ENCODE measurements at regions not wholly inside any gene's neighbourhood (a gene's known extent, or its start where the extent isn't known, plus 50 kb on each side); places are given as distances from the start of the nearest gene placed in this dataset.

GRCh38 chr6:47890326-47890875 lies 108.6 kb downstream of the OPN5 start:
- intact Hi-C loops (cut with micrococcal nuclease), result no loop called here
- in situ Hi-C loops (cut with MboI), result no loop called here
- FAIRE-seq, result no peak
- no peak for ATAC-seq
- no peaks in the 10 kb centered on the region for H3K9me1 ChIP-seq (ENCODE audit: control insufficient read depth, insufficient read depth, low read length)
- no peaks in the 10 kb centered on the region for H3K79me2 ChIP-seq (ENCODE audit: control insufficient read depth, insufficient read depth, low read length)
- no peak overlapping the region for H3K9ac ChIP-seq (ENCODE audit: insufficient read depth in 1 of 2, low read depth in 2 of 2, low read length in 2 of 2)
- TF ChIP-seq ZNF217 (CRISPR knock-in tag; IDR thresholded peaks at IDR 0.05) (no peak), ILF3 (IDR thresholded peaks at IDR 0.05; ENCODE audit: borderline replicate concordance) (no peak), PHF8 (IDR thresholded peaks at IDR 0.05; ENCODE audit: borderline replicate concordance, low read length) (no peak), TFAM (CRISPR knock-in tag; conservative IDR thresholded peaks at IDR 0.05) (no peak), MTA1 (IDR thresholded peaks at IDR 0.05; ENCODE audit: borderline replicate concordance) (no peak), RFX1 (IDR thresholded peaks at IDR 0.05) (no peak), MECOM (CRISPR knock-in tag; IDR thresholded peaks at IDR 0.05) (no peak), ZNF12 (CRISPR knock-in tag; IDR thresholded peaks at IDR 0.05) (no peak), ZNF121 (CRISPR knock-in tag; conservative IDR thresholded peaks at IDR 0.05) (no peak), ZNF551 (CRISPR knock-in tag; IDR thresholded peaks at IDR 0.05) (no peak), SIX5 (IDR thresholded peaks at IDR 0.05; ENCODE audit: borderline replicate concordance in 1 of 2, insufficient read depth in 1 of 2, low read depth in 1 of 2, low read length in 2 of 2) (no peak), MXI1 (IDR thresholded peaks at IDR 0.05; ENCODE audit: low read depth, low read length) (no peak), POLR3G (IDR thresholded peaks at IDR 0.05; ENCODE audit: extremely low read depth, insufficient read length, insufficient replicate concordance) (no peak), BHLHE40 (IDR thresholded peaks at IDR 0.05; ENCODE audit: low read length) (no peak)
- BruUV-seq (replicated peaks), result no TSS peak
- H3K36me3 ChIP-seq (ENCODE audit: control insufficient read depth, insufficient read depth, low read length), result no peaks in the 10 kb centered on the region
- no peak overlapping the region for H3K27ac ChIP-seq (ENCODE audit: extremely low read depth, low read depth, low read length)
- H3K4me3 ChIP-seq, result no peak overlapping the region
- WGBS (ENCODE audit: insufficient coverage, low coverage, missing lambda C conversion rate), result under 1% methylated on average over 7 of the region's 7 CpGs
- no peaks in the 10 kb centered on the region for H3K27me3 ChIP-seq (ENCODE audit: control insufficient read depth in 2 of 2, insufficient read depth in 2 of 2, low read length in 2 of 2)
- POLR2A ChIA-PET, result no interaction called here
- H3K4me2 ChIP-seq (ENCODE audit: insufficient read depth, low read length), result no peak overlapping the region
- no peaks in the 10 kb centered on the region; the same call in 1 of the 2 replicates for H3K9me3 ChIP-seq (replicated peaks; ENCODE audit: control insufficient read depth, insufficient read depth, low read depth, low read length)
- H3K4me1 ChIP-seq (replicated peaks in 1 of 2; ENCODE audit: control insufficient read depth in 2 of 2, insufficient read depth in 2 of 2, low read length in 2 of 2), result no peaks in the 10 kb centered on the region
- no peak for DNase-seq (ENCODE audit: extremely low read depth in 1 of 4, low spot score in 3 of 4)
- CTCF ChIA-PET (ENCODE audit: low intra/inter-chr PET ratio), result no interaction called here
- H2AFZ ChIP-seq (ENCODE audit: low read depth, low read length), result no peak overlapping the region
- no peaks in the 10 kb centered on the region for H4K20me1 ChIP-seq (replicated peaks; ENCODE audit: control insufficient read depth, insufficient read depth, low read length)
